H54 (cell line): ENCODE measurements at regions not wholly inside any gene's neighbourhood (a gene's known extent, or its start where the extent isn't known, plus 50 kb on each side); places are given as distances from the start of the nearest gene placed in this dataset.
"Not testable (repeated sequence)": the region's sequence is repeated elsewhere in the genome, so short reads cannot be mapped to it uniquely, and the experiment has no call there.

Source experiments
- DNase-seq: peaks from one replicate; pipeline ENCODE4 v3.0.0; 2011; ENCODE audit warnings: low spot score, mixed read lengths; ENCODE audit not compliant: insufficient read length
- FAIRE-seq: peaks from 3 replicates; lab custom pipeline; 2011; peaks lifted over from hg19 to GRCh38; lab: Jason Lieb, UNC
- POLR2A ChIP-seq: IDR thresholded peaks from 2 replicates; pipeline ENCODE4 v1.6.1; 2011; ENCODE audit warnings: low read depth, mild to moderate bottlenecking, low read length

DNA sequence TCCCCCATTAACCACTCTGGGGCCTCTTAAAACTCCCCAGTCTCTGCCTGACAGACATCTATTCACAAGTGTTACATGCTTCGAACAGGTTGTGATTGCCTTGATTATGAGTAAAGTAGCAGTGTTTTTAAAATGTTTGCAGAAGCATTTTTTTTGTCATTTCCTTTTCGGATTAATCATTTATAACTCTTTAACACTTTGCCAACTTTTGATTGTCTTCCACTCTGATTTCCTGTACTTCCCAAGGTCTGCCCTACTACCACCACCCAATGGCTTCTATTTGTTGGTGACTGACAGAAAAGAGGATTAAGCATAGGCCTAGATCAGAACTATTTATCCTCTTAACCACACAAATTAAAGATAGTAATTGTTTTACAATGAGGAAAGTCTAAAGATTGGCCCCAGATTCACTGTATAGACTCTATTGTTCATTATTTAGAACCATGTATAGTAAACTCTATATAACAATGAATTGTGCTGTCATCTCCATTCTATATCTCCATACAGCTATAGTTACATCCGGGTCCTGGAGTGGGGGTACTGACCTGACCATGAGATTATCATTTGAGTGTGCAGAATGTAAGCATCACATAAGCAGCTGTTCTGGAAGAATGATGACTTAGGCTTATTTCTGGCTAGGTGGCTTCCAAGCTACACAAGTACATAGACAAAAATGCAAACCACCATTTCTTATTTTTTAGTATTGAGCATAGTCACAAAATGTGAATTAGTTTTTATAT lies 110.3 kb upstream of the RBMS1 start:
- FAIRE-seq (no peak), DNase-seq (no peak)
- no peak for TF ChIP-seq POLR2A

DNA sequence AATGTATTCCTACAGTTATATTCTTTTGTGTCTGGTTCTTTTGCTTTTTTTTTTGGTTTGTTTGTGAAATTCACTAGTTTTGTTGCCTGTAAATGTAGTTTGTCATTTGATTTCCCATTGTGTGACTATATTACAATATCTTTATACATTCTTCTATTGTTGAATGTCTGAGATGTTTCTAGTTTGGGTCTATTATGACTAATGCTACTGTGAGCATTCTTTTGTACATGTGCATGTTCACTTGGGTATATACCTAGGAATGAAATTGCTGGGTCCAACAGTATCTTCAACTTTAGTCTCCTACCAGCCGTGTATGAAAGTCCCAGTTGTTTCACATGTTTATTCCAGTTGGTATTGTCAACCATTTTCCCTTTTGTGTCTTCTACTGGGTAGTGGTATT lies 112.7 kb upstream of the RBMS1 start:
- DNase-seq = no peak
- no peak for FAIRE-seq
- TF ChIP-seq POLR2A = no peak

GRCh38 chr2:160608599-160608998 lies 115.0 kb upstream of the RBMS1 start:
- no peak for TF ChIP-seq POLR2A
- FAIRE-seq (no peak), DNase-seq (no peak)

- no peak for DNase-seq
- no peak for FAIRE-seq
- no peak for TF ChIP-seq POLR2A
Observed at GRCh38 chr2:160609346-160609745, 115.7 kb upstream of the RBMS1 start.

- no peak for TF ChIP-seq POLR2A
- FAIRE-seq = no peak
- no peak for DNase-seq
Observed at GRCh38 chr2:160610041-160610440, 116.4 kb upstream of the RBMS1 start.

DNA sequence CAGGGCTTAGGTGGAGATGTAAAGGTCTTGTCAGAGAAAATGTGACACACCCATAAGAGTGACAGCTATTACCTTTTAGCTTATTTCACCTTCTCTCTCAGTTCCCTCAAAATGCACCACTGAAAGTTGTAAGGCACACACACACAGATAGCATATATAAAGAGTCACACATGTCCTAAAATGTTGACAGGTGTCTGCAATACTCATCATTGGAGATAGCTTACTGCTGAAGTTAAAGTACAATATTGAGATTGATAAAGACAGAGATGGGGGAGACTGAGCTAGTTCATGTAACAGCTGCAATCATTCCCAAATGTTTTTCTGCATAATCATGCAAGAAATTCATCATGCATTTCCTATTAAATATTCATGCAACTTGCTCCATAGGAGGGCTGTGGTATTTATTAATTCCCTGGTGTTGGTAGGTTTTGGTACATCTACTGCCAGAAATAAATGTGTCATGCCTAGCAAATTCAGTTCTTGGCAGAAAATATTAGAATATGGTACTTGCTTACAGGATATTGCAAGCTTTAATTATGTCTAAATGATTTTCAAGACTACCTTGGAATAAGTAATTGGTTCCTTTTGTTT lies 118.8 kb upstream of the RBMS1 start:
- FAIRE-seq (no peak), DNase-seq (no peak)
- TF ChIP-seq POLR2A = no peak

DNA sequence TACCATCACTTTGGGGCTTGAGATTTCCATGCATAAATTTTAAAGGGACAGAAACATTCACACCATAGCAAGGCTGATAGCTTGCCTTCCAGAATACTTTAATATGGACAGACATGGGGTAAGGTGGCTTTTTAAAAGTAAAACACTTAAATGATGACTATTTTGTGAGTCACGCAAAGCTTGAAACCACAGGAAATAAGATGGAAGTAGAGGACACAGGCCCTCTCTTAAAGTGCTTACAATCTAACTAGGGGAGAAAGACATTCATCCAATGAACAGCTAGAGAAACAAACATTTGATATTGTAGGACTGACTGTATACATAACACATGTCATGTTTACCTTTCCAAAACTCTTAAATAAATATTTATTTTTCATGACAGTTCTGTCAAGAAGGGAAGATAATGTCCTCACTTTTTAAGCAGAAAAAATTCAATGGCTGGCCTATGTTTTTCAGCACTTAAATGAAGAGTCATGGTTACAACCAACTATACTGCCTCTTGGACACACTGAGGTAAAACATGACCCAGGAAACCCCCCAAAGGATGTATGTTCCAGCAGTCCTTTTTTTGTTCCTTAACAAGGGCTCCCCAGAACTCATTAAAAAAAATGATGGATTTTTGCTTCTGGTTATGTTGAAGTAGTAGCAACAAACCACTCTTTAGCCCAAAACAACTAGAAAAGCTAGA lies 120.0 kb upstream of the RBMS1 start:
- peak; percentile 93 for FAIRE-seq

DNA sequence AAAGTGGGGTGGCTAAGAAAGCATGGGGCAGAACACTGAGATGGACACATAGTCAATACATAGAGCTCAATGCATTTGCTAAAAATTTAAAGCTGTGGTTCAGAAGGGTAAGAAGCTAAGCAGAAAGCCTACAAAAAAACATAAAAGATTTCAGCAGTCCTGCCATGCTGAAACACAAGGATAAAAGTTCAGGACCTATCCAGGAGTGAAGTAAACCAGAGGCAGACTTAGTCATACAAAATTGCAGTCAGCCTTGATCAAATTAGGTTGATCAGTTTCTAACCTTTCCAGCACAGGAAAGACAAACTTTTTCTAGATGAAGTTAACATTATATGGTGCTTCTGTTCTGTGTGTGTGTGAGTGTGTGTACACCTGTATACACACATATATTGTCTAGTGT lies 120.8 kb upstream of the RBMS1 start:
- peak; percentile 43 for FAIRE-seq
- no peak for TF ChIP-seq POLR2A
- no peak for DNase-seq

More for the DNA sequence above, 120.0 kb upstream of the RBMS1 start:
- TF ChIP-seq POLR2A = no peak
- no peak for DNase-seq

DNA sequence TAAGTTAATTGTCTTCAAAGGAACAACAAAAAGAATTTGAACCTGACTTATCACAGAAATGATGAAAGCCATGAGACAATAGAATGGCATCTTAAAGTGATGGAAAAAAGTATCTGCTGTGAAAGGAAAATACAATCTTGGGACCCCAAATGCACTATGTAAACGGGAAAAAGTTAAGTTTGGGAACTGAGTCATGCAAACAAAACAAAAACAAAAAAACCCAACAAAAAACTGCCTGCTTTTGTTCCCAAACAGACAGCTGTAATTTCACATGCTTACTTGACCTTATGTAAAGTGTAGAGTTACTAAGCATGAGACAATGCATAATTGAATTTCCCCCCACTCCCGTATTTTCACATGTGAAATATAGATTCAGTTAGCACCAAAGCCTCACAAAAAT lies 122.1 kb upstream of the RBMS1 start:
- no peak for DNase-seq
- no peak for TF ChIP-seq POLR2A
- FAIRE-seq = no peak

- DNase-seq = no peak
- no peak for TF ChIP-seq POLR2A
- FAIRE-seq = no peak
Observed at GRCh38 chr2:160616149-160616548, 122.5 kb upstream of the RBMS1 start.

GRCh38 chr2:160621748-160622147 lies 128.1 kb upstream of the RBMS1 start:
- no peak for FAIRE-seq
- TF ChIP-seq POLR2A = no peak
- DNase-seq = no peak

GRCh38 chr2:160628020-160628637 lies 134.5 kb upstream of the RBMS1 start:
- DNase-seq, FAIRE-seq: not testable (repeated sequence)

DNA sequence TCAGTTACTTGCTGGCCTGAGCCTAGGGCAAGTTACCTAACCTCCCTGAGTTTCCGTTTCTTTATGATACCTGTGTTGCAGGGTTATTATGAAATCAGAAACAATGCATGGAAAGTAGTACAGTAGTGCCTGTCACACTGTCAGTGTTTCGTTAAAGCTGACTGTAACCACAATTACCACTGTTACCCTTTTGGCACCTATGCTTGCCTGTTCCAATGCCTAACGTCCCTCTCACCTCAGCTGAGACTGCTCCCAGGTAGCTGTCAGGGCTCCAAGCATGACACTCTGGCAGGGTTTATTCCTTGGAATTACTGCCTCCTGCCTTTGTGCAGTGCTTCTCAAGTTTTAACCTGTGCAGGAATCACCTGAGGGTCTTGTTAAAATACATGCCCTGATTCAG lies 135.2 kb upstream of the RBMS1 start:
- DNase-seq (no peak), FAIRE-seq (no peak)
- TF ChIP-seq POLR2A = no peak

- FAIRE-seq = no peak
- DNase-seq = no peak
Observed at GRCh38 chr2:160630801-160631590, 137.4 kb upstream of the RBMS1 start.

More at GRCh38 chr2:160630801-160631590, 137.4 kb upstream of the RBMS1 start:
- TF ChIP-seq POLR2A = no peak
